ENCODE measurements at regions not wholly inside any gene's neighbourhood (a gene's known extent, or its start where the extent isn't known, plus 50 kb on each side); places are given as distances from the start of the nearest gene placed in this dataset.

GRCh38 chr7:12788171-12788570 lies 100.7 kb downstream of the ARL4A start:
- Mint-ChIP-seq H3K9me3 (no peaks in the 10 kb centered on the region), H3K27ac (no peak overlapping the region), H3K27me3 (peaks cover 0 to 8% (median 0%) of the 10 kb centered on the region in 5 donors), H3K4me3 (no peak overlapping the region), H3K36me3 (no peaks in the 10 kb centered on the region), H3K4me1 (no peaks in the 10 kb centered on the region)
- POLR2A ChIA-PET, result no interaction called here
- ATAC-seq, result no peak
- DNase-seq, result no peak

GRCh38 chr7:12788591-12788990 lies 101.2 kb downstream of the ARL4A start:
- H3K27ac Mint-ChIP-seq, result no peak overlapping the region
- H3K36me3 Mint-ChIP-seq, result no peaks in the 10 kb centered on the region

GRCh38 chr7:12794722-12795302 lies 107.4 kb downstream of the ARL4A start:
- ATAC-seq, result no peak
- Mint-ChIP-seq H3K4me3 (no peak overlapping the region), H3K27me3 (no peaks in the 10 kb centered on the region), H3K27ac (no peak overlapping the region), H3K4me1 (no peaks in the 10 kb centered on the region), H3K36me3 (no peaks in the 10 kb centered on the region), H3K9me3 (no peaks in the 10 kb centered on the region)
- POLR2A ChIA-PET, result no interaction called here
- DNase-seq, result no peak

More at GRCh38 chr7:12788591-12788990, 101.2 kb downstream of the ARL4A start:
- H3K4me1 Mint-ChIP-seq, result no peaks in the 10 kb centered on the region
- no peak for DNase-seq
- POLR2A ChIA-PET, result no interaction called here
- no peak overlapping the region for H3K4me3 Mint-ChIP-seq
- ATAC-seq, result no peak
- H3K27me3 Mint-ChIP-seq, result peaks cover 0 to 8% (median 0%) of the 10 kb centered on the region in 5 donors
- no peaks in the 10 kb centered on the region for H3K9me3 Mint-ChIP-seq

GRCh38 chr7:12796397-12797127 lies 109.1 kb downstream of the ARL4A start:
- H3K27ac Mint-ChIP-seq, result no peak overlapping the region
- POLR2A ChIA-PET, result no interaction called here
- ATAC-seq (no peak), DNase-seq (no peak)
- no peaks in the 10 kb centered on the region for H3K4me1 Mint-ChIP-seq
- H3K9me3 Mint-ChIP-seq, result no peaks in the 10 kb centered on the region
- no peaks in the 10 kb centered on the region for H3K36me3 Mint-ChIP-seq
- H3K4me3 Mint-ChIP-seq, result no peak overlapping the region
- H3K27me3 Mint-ChIP-seq, result peaks cover 0 to 2% (median 0%) of the 10 kb centered on the region in 5 donors

- DNase-seq (no peak), ATAC-seq (no peak)
- no peak overlapping the region for H3K4me3 Mint-ChIP-seq
- POLR2A ChIA-PET, result no interaction called here
- H3K27ac Mint-ChIP-seq, result no peak overlapping the region
- no peaks in the 10 kb centered on the region for H3K4me1 Mint-ChIP-seq
- H3K9me3 Mint-ChIP-seq, result no peaks in the 10 kb centered on the region
- H3K36me3 Mint-ChIP-seq, result no peaks in the 10 kb centered on the region
- peaks cover 0 to 10% (median 0%) of the 10 kb centered on the region in 5 donors for H3K27me3 Mint-ChIP-seq
Observed at GRCh38 chr7:12800486-12800885, 113.1 kb downstream of the ARL4A start.

GRCh38 chr7:12801107-12801506 lies 113.7 kb downstream of the ARL4A start:
- no peaks in the 10 kb centered on the region for H3K4me1 Mint-ChIP-seq
- no peak overlapping the region for H3K27ac Mint-ChIP-seq
- DNase-seq, result no peak
- ATAC-seq, result no peak
- peaks cover 0 to 10% (median 0%) of the 10 kb centered on the region in 5 donors for H3K27me3 Mint-ChIP-seq
- no peaks in the 10 kb centered on the region for H3K36me3 Mint-ChIP-seq
- POLR2A ChIA-PET, result no interaction called here
- no peaks in the 10 kb centered on the region for H3K9me3 Mint-ChIP-seq
- no peak overlapping the region for H3K4me3 Mint-ChIP-seq

- ATAC-seq (no peak), DNase-seq (no peak)
- Mint-ChIP-seq H3K27me3 (peaks cover 0 to 10% (median 0%) of the 10 kb centered on the region in 5 donors), H3K4me3 (no peak overlapping the region), H3K36me3 (no peaks in the 10 kb centered on the region), H3K27ac (no peak overlapping the region), H3K9me3 (no peaks in the 10 kb centered on the region), H3K4me1 (no peaks in the 10 kb centered on the region)
- POLR2A ChIA-PET, result no interaction called here
Observed at GRCh38 chr7:12802070-12802469, 114.6 kb downstream of the ARL4A start.

GRCh38 chr7:12803542-12803941 lies 116.1 kb downstream of the ARL4A start:
- Mint-ChIP-seq H3K27me3 (peaks cover 0 to 10% (median 0%) of the 10 kb centered on the region in 5 donors), H3K9me3 (no peaks in the 10 kb centered on the region), H3K27ac (no peak overlapping the region), H3K36me3 (no peaks in the 10 kb centered on the region), H3K4me3 (no peak overlapping the region), H3K4me1 (no peaks in the 10 kb centered on the region)
- DNase-seq, result no peak
- no peak for ATAC-seq
- POLR2A ChIA-PET, result no interaction called here

GRCh38 chr7:12805518-12805928 lies 118.1 kb downstream of the ARL4A start:
- POLR2A ChIA-PET, result no interaction called here
- Mint-ChIP-seq H3K27ac (no peak overlapping the region), H3K4me3 (no peak overlapping the region), H3K36me3 (no peaks in the 10 kb centered on the region), H3K9me3 (no peaks in the 10 kb centered on the region), H3K27me3 (peaks cover 0 to 10% (median 3%) of the 10 kb centered on the region in 5 donors), H3K4me1 (no peaks in the 10 kb centered on the region)
- no peak for ATAC-seq
- DNase-seq, result no peak

- DNase-seq, result no peak
- ATAC-seq, result no peak
- H3K9me3 Mint-ChIP-seq, result no peaks in the 10 kb centered on the region
- POLR2A ChIA-PET, result no interaction called here
- H3K36me3 Mint-ChIP-seq, result no peaks in the 10 kb centered on the region
- no peak overlapping the region for H3K4me3 Mint-ChIP-seq
- H3K27me3 Mint-ChIP-seq, result peaks cover 0 to 10% (median 2%) of the 10 kb centered on the region in 5 donors
- no peak overlapping the region for H3K27ac Mint-ChIP-seq
- no peaks in the 10 kb centered on the region for H3K4me1 Mint-ChIP-seq
Observed at GRCh38 chr7:12805957-12806356, 118.5 kb downstream of the ARL4A start.

GRCh38 chr7:12809476-12809875 lies 122.0 kb downstream of the ARL4A start:
- peaks cover 0 to 3% (median 0%) of the 10 kb centered on the region in 5 donors for H3K27me3 Mint-ChIP-seq
- no peaks in the 10 kb centered on the region for H3K36me3 Mint-ChIP-seq
- H3K4me1 Mint-ChIP-seq, result no peaks in the 10 kb centered on the region
- DNase-seq, result no peak
- no peak for ATAC-seq
- peaks cover 0 to 6% (median 0%) of the 10 kb centered on the region in 9 donors for H3K9me3 Mint-ChIP-seq
- POLR2A ChIA-PET, result no interaction called here
- no peak overlapping the region for H3K27ac Mint-ChIP-seq
- H3K4me3 Mint-ChIP-seq, result no peak overlapping the region

GRCh38 chr7:12812111-12812510 lies 124.7 kb downstream of the ARL4A start:
- peaks cover 0 to 6% (median 0%) of the 10 kb centered on the region in 9 donors for H3K9me3 Mint-ChIP-seq
- DNase-seq (no peak), ATAC-seq (no peak)
- no peak overlapping the region for H3K4me3 Mint-ChIP-seq
- H3K36me3 Mint-ChIP-seq, result no peaks in the 10 kb centered on the region
- peaks cover 0 to 3% (median 0%) of the 10 kb centered on the region in 5 donors for H3K27me3 Mint-ChIP-seq
- H3K27ac Mint-ChIP-seq, result no peak overlapping the region
- no peaks in the 10 kb centered on the region for H3K4me1 Mint-ChIP-seq
- POLR2A ChIA-PET, result no interaction called here

- no peaks in the 10 kb centered on the region for H3K4me1 Mint-ChIP-seq
- peaks cover 0 to 6% (median 0%) of the 10 kb centered on the region in 9 donors for H3K9me3 Mint-ChIP-seq
- ATAC-seq (no peak), DNase-seq (no peak)
- H3K4me3 Mint-ChIP-seq, result no peak overlapping the region
- H3K36me3 Mint-ChIP-seq, result no peaks in the 10 kb centered on the region
- H3K27me3 Mint-ChIP-seq, result peaks cover 0 to 10% (median under 1%) of the 10 kb centered on the region in 5 donors
- no peak overlapping the region for H3K27ac Mint-ChIP-seq
- POLR2A ChIA-PET, result no interaction called here
Observed at GRCh38 chr7:12814107-12814506, 126.7 kb downstream of the ARL4A start.

GRCh38 chr7:12814828-12815227 lies 127.4 kb downstream of the ARL4A start:
- no peak overlapping the region for H3K4me3 Mint-ChIP-seq
- H3K27ac Mint-ChIP-seq, result no peak overlapping the region
- H3K27me3 Mint-ChIP-seq, result peaks cover 0 to 10% (median 3%) of the 10 kb centered on the region in 5 donors
- peaks cover 0 to 6% (median 0%) of the 10 kb centered on the region in 9 donors for H3K9me3 Mint-ChIP-seq
- ATAC-seq (no peak), DNase-seq (no peak)
- POLR2A ChIA-PET, result no interaction called here
- H3K36me3 Mint-ChIP-seq, result no peaks in the 10 kb centered on the region
- no peaks in the 10 kb centered on the region for H3K4me1 Mint-ChIP-seq
